Kidney glomerular epithelial cell (primary cell): ENCODE measurements at regions not wholly inside any gene's neighbourhood (a gene's known extent, or its start where the extent isn't known, plus 50 kb on each side); places are given as distances from the start of the nearest gene placed in this dataset.
"Not testable (repeated sequence)": the region's sequence is repeated elsewhere in the genome, so short reads cannot be mapped to it uniquely, and the experiment has no call there.

ENCODE experiments used
- DNase-seq: peaks from one replicate; lab custom pipeline; 2025; lab: John Stamatoyannopoulos, UW

DNA sequence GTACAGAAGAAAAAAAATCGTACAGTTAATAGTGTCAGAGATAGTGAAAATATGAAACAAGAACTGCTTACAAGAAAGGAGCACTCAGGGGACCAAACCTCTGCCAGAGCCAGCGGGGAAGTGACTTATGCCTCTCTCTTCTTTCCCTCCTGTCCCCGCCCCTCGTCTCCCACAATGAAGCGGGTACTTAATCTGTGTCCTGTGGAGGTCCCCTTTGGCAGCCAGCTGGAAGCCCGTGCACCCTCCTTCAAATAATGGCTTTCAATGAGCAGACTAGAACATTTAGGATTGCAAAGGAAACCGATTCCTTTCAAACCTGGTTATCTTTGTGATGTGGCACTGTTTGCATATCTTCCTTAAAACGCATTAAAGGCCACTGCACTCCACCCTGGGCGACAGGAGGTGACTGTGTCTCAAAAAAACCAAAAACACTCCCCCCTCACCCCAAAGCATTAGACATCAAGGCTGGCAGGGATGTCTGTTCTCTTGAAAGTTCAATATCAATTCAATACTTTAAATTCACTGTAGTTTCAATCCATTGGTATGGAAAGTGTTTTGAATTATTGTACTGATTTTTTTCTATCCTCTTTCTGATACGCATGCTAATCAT lies 51.7 kb downstream of the PPIAL4C start:
- DNase-seq = not testable (repeated sequence)

DNA sequence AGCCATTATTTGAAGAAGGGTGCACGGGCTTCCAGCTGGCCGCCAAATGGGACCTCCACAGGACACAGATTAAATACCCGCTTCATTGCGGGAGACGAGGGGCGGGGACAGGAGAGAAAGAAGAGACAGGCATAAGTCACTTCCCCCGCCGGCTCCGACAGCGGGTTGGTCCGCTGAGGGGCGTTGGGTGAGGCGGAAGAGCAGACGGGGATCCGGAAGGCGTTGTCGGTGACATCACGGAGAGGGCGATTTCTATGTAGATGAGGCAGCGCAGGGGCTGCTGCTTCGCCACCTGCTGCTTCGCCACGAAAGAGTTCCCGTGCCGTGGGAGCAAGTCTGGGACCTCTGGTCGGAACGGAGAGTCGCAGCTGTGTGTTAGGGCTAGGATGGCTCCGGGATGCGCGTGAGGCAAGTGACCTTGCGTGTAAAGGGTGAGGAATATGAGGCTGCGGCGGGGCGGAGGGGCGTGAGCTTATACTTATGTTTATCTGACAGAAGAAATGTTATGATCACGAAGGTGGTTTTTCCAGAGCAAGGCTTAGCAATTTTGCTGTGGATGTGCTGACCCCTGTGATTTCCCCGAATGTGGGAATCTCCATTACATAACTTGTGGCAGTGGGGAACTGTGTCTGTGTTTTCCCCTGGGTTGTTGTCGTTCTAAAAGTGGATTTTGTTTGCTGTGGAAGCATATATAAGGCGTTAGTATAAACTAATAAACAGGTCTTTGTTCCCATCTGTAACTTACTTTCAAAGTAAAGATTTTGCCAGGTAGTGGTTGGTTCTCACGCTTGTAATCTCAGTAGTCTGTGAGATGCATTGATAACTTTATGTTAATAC lies 52.9 kb downstream of the PPIAL4C start:
- peak; percentile 94 for DNase-seq

DNA sequence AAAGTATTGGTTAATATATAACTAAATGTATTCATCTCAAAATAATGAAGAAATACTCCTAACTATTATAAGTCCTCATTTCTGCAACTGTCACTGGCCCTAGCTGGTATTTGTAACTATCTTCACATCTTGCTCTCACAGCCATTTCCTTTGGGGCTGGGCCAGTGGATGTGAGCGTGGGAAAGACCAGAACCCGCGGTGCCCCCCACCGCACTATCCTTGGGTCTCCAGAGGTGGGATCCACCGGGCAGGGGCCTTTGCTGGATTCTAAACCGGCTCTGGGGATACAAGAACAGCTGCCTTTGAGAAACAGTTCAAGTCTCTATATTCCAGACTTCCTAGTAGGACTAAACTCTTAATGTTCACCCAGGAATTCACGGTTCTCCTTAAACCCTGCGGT lies 54.8 kb downstream of the PPIAL4C start:
- peak; percentile 13 for DNase-seq

DNA sequence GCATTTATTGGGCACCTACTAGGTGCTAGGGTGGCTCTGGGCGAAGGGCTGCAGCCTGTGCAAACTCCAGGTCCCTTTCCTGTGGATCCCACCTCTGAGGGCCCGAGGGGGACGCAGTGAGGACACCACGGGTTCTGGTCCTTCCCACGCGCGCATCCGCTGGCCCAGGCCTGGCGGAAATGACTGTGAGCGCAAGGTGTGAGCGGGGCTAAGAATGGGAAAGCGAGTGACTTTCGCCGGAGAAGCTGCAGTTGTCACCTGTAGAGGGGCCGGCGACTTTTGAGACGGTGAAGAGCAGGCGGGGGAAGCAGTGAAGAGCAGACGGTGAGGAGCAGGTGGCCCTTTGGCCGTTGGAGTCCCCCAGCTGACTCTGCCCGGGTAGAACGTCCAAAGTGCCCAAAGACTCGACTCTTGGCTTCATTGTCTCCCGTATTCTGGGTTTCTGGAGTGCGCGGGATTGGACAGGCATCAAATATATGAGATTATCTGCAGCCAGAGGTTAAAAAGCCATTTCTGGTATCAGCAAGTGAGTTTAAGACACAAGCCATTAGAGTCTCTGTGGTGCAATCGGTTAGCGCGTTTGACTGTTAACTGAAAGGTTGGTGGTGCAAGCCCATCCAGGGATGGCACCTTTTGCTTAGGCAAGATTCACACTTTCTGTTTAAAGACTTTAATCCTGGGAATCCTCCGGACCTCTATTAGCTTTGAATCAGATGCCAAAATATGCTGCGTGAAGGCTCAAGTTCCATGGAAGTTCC lies 55.4 kb downstream of the PPIAL4C start:
- DNase-seq = not testable (repeated sequence)

DNA sequence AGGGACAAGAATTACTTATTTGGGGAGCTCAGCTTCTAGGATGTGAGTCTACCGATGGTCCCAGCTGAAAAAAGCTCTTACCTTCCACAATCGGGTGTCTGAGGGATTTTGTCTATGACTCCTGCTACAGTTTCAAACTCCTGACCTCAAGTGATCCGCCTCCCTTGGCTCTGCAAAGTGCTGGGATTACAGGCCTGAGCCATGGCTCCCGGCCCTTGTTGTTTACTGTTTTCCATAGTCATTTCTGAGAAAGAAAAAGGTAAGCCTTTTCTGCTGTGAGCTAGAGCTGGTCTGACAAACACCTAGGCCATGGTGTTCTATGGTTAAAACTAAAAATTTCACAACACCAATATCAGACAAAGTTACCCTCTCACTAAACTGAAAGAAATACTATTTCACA lies 57.5 kb downstream of the PPIAL4C start:
- DNase-seq = not testable (repeated sequence)

DNA sequence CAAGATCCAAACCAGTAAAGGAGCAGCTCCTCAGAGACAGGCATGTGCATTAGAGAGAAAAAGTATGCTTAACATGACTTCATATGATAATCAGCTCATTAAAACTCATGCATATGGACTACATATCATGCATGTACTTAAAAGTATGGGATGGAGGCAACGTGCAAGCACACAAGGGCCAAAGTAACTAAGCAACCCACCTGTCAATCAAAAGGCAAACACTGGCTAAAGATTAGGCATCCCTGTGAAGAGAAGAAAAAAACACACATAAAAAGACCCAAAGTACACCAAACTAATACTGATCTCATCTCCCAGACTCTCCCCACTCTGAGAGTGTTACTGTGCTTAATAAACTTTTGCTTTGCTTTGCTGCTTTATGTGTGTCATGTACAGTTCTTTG lies 61.2 kb downstream of the PPIAL4C start:
- DNase-seq = not testable (repeated sequence)

DNA sequence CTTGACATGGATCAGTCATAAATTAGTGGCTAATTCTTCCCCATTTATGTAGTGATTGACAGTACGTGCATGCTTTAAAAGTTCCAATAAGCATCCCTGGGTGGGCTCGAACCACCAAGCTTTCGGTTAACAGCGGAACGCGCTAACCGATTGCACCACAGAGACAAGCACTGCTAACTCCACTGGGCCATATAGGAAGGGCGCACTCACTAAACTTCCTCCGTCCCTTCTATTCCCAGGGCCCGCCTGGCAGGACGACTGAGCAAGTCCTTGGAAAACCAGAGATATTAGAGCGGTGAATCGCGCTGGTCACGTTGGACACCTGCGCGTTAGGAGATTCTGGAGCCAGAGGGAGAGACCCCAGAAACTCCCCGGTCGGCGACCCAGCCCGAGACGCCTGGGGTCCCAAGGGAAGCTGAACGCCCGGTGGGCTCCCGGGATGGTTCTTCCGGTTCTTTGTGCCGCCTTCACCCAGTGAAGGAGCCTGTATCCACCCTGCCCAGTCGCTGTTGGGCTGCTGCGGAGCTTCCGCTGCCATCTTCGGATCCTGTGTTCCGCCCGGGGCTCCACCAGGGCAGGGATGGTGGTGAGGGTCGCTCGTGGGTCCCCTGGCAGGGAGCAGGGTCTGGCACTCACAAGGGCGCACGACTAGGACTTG lies 62.8 kb downstream of the PPIAL4C start:
- DNase-seq = not testable (repeated sequence)

DNA sequence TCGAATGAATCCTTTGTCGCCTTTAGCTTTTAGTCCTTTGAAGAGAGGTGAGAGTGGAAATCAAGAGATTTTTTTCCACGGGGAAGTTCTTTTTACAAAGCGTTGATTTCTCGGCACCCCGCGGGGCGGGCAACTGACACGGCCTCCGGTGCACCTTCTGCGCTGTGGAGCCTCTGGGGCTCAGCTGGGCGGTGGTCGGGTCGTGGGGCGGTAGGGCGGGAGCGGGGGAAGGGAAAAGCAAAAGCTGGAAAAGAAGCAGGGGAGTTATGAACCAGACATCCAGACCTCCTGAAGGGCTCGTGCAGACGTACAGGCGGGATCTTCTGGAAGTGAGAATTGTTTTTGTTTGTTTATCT lies 63.3 kb downstream of the PPIAL4C start:
- DNase-seq = not testable (repeated sequence)

DNA sequence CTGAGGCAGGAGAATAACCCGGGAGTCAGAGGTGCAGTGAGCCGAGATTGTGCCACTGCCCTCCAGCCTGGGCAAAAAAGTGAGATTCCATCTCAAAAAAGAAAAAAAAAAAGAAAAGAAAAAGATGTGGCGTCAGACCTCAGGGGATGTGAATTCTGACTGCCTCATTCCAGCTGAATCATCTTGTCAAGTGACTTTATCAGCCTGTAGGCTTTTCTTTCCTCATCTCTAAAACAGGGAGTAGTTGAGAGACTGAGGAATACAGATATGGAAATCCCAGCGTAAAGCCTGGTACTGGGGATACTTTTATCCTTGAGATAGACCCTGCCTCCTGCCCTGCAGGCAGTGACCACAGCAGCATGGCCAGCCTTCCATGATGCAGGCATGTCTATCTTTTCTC lies 74.1 kb downstream of the PPIAL4C start:
- not testable (repeated sequence) for DNase-seq

DNA sequence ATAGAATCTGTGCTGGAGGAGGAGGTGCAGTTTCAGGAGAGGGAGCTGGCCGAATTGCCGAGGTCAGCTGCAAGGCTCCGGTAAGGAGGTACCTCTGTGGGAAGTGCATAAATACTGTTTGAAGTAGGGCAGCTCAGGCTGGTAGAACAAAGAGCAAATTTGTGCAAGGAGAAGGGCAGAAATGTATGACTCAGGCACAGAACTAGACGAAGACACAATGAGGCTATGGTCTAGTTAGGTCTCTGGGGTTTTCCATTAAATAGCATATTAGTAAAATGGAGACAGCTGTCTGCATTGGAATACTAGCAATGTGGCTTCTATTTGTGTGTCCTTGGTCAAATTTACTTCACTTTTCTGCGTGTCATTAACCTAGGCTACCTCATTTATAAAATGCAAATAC lies 74.5 kb downstream of the PPIAL4C start:
- DNase-seq = not testable (repeated sequence)

DNA sequence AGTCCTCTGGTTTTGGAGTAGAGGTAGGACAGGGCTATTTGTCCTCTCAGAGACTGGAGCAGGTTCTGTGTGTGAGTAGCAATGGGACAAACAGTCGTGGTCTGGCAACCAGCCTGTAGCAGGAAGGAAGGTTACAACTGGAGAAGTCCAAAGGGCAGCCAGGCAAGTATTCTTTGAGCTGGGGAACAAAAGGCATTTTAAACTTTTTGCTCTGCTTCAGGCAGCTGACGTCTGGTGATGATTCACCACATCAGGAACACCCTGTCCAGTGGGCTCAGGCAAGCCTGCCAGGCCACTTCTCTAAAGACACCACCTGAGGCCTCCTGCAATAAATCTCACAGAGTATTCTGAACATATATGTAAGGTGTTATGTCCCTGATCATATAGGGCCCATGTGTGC lies 81.0 kb downstream of the PPIAL4C start:
- not testable (repeated sequence) for DNase-seq

DNA sequence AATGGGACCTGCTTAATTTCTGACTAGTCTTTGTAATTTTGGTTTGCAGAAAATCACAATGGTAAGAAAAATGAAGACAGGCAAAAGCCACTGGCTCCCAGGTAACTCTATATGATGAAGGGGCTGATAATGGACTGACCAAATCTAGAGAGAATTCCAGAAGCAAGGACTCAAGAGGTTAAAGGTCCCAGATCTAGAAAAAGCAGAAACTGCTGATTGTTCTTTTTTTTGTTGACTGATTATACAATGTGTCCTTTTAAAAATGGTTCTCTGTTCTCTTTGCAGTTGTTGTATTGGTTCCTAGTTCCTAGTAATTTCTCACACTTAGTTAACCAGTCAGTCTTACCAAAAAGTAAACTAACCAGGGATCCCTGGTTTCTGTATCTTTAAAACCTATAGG lies 81.4 kb downstream of the PPIAL4C start:
- not testable (repeated sequence) for DNase-seq

DNA sequence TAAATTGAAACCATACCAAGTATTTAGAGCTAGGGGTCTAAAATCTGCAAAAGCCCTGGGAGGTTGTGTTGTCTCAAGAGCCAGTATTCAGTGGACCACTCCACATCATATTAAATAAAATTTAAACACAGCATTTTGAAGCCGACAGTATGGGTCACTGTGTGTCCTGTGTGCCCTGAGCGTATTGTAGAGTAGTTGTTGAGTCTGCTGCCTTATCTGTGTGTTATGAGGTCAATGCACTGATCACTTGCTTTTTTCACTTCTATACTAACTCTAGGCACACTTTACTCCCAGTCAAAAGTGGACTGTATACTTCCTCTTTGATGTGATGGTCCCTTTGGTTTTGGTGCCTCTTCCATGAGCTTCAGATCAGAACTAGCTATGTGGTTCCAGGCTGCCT lies 81.9 kb downstream of the PPIAL4C start:
- not testable (repeated sequence) for DNase-seq

DNA sequence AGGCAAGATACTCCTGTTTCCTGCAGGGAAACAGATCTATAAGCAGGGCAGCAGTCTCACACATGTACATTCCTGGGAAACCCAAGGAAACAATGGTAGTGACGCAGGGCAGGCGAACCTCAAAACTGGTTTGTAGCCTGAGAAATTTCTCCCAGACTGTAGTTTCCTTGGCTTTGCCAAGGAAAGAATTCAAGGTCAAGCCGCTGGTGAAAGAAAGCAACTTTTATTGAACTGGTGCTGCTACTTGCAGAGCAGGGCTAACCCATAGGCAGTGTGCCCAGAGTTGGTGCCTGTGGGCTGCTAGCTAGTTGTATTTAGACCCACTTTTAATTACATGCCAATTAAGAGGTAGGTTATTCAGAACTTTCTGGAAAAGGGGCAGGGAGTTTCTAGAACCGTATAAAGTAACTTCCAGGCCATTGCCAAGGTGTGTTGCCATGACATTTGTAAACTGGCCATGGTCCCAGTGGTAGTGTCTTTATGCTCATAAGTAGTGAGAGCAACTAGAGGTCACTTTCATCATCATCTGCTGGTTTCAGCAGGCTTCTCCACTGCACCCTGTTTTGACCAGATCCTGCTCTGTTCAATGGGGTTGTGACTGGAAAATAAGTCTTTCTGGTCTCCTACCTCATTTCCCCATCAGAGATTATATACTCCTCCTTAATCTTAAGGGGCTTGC lies 89.7 kb downstream of the PPIAL4C start:
- DNase-seq = not testable (repeated sequence)

DNA sequence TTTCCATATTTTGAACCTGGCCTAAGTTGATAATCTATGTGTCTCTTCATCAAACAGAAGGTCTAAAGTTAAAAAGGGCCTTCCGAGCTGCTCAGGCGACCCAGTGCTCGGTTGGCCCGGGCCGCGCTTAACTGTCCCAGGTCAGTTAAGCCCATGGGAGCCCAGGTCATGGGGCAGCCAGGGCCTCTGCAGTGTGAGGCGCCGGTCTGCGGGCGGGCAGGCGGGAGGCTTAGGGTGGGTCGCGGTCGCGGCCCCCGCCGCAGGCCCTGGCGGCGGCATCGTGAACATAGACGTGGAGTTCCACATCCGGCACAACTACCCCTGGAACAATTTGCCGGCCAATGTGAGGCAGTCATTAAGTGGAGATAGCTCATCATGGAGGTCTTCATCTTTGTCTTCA lies 91.3 kb downstream of the PPIAL4C start:
- DNase-seq = not testable (repeated sequence)

DNA sequence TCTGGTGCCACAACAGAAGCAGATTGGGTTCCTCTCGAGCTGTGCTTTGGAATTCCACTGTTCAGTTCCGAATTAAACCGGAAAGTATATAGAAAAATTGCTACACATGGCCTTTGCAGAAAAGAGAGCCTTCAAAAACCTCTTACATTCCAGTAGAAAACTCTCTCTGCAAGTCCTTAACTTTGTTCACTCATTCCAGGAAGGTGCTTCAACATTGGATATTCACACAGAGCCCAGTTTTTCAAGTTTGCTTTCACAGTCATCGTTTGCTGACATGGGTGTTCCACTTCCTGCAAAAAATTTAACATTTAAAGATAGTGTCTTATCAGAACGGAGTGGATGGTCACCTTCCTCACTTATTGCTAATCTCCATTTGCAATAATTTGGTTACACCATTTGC lies 93.7 kb downstream of the PPIAL4C start:
- not testable (repeated sequence) for DNase-seq

DNA sequence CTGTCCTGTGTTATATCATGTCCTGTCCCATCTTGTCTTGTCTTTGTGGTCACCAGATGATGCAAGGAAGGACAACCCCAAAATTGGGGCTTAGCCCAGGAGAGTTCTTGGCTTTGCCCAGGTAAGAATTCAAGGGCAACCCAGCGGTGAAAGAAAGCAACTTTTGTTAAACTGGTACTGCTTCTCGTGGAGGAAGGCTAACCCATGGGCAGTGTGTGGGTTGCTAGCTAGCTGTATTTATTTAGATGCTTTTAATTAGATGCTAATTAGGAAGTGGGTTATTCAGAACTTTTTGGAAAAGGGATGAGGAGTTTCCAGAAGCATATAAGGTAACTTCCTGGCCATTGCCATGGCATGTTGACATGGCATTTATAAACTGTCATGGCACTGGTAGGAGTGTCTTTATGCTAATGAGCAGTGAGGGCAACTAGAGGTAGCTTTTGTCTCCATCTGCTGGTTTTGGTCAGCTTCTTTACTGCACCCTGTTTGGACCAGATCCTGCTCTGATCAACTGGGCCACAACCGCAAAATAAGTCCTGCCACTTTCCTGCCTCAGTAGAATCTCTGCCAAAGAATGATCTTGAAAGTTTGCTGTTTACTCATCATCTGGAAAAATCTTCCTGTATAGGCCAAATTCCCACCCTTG lies 95.8 kb upstream of the FCGR1A start:
- DNase-seq = not testable (repeated sequence)

DNA sequence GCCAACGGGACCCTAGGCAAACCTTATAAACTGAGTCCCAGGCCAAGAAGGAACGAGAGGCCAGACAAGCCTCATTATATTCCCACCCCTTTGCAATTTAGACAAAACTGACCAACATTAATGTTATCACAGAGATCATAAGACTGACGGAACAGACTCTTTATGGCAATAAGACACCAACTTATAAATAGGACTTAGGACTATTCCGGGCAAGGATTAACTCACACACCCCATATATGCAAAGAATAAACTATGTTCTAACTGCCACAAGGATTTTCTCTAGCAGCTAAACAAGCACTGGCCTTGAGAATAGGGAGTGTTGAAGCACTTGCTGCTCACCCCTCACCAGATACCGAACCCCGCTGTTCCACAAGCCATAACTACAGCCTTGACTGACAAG lies 91.1 kb upstream of the FCGR1A start:
- DNase-seq = not testable (repeated sequence)

DNA sequence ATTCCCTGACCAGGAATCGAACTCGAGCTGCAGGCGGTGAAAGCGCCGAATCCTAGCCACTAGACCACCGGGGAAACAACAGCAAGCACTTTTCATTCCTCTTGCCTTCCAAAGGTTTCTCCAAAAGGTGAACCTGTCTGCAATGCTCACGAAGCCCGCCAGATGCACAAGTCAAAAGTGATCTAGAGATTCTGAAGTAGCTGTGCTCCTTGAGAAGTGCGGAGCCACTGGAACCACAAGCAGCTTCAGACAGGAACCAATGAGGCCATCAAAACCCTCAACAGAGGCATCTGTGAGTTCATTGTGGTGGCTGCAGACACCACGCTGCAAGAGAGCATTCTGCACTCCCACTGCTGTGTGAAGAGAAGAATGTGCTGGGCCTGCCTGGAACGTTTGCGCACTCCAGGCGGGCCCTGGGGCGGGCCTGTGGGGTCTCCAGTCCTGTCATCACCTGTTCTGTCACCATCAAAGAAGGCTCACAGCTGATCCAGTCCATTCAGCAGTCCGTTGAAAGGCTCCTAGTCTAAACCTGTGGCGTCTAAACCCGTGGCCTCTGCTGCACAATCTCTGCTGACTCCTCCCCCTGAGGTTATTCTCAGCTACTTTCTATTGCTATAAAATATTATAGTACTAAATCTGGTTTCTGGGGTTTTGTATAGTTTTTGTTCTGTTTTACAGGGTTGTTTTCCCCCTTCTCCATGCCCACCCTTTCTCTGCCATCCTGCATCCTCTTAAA lies 89.5 kb upstream of the FCGR1A start:
- not testable (repeated sequence) for DNase-seq

DNA sequence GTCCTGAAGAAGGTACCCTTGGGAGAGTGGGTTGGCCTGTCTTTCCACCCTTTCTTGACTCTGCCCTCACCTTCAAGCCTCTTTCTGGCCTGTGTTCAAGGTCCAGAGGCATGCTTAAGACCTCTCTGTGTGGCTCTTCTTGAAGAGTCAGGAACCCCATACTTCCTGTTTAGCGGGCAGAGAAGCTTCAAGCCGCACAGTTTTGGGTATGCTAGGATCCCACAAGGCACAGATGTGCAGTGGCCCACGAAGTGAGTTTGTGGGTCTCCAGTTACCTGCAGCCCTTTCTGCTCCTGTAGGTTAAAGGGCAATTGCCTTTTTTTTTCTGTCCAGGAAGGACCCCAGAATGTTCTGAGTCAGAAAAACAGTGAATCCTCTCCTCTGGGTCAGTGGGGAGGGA lies 87.4 kb upstream of the FCGR1A start:
- DNase-seq = not testable (repeated sequence)
